GOT3 (cell line): ENCODE measurements at regions not wholly inside any gene's neighbourhood (a gene's known extent, or its start where the extent isn't known, plus 50 kb on each side); places are given as distances from the start of the nearest gene placed in this dataset.

Source experiments
- DNase-seq: peaks from one replicate; lab custom pipeline; 2025; ENCODE audit warnings: mixed read lengths; lab: John Stamatoyannopoulos, UW

- DNase-seq, result no peak
Measured at GRCh38 chr10:8543361-8544056, 489.0 kb downstream of the GATA3 start.

- no peak for DNase-seq
Measured at GRCh38 chr10:8544057-8544380, 489.5 kb downstream of the GATA3 start.

GRCh38 chr10:8544500-8544899, 490.0 kb downstream of the GATA3 start:
- no peak for DNase-seq

GRCh38 chr10:8554574-8554973, 500.1 kb downstream of the GATA3 start:
- no peak for DNase-seq

GRCh38 chr10:8556321-8556720, 501.8 kb downstream of the GATA3 start:
- no peak for DNase-seq

GRCh38 chr10:8563478-8563877, 509.0 kb downstream of the GATA3 start:
- no peak for DNase-seq

- DNase-seq, result no peak
Measured at GRCh38 chr10:8566737-8567136, 512.2 kb downstream of the GATA3 start.

- DNase-seq, result no peak
Measured at GRCh38 chr10:8568401-8568800, 513.9 kb downstream of the GATA3 start.

- DNase-seq, result no peak
Measured at GRCh38 chr10:8575620-8576019, 521.1 kb downstream of the GATA3 start.

GRCh38 chr10:8576281-8576680, 521.8 kb downstream of the GATA3 start:
- no peak for DNase-seq

- no peak for DNase-seq
Measured at GRCh38 chr10:8576911-8577310, 522.4 kb downstream of the GATA3 start.

GRCh38 chr10:8577686-8578085, 523.2 kb downstream of the GATA3 start:
- no peak for DNase-seq

GRCh38 chr10:8581521-8582225, 527.2 kb downstream of the GATA3 start:
- no peak for DNase-seq

- DNase-seq, result no peak
Measured at GRCh38 chr10:8583096-8583495, 528.6 kb downstream of the GATA3 start.

GRCh38 chr10:8584666-8585065, 530.2 kb downstream of the GATA3 start:
- no peak for DNase-seq

- no peak for DNase-seq
Measured at GRCh38 chr10:8586504-8586903, 532.0 kb downstream of the GATA3 start.

GRCh38 chr10:8588135-8588534, 533.6 kb downstream of the GATA3 start:
- no peak for DNase-seq

GRCh38 chr10:8590518-8590917, 536.0 kb downstream of the GATA3 start:
- no peak for DNase-seq

GRCh38 chr10:8591640-8592039, 537.2 kb downstream of the GATA3 start:
- DNase-seq, result no peak

- no peak for DNase-seq
Measured at GRCh38 chr10:8594176-8594575, 539.7 kb downstream of the GATA3 start.

GRCh38 chr10:8594711-8595110, 540.2 kb downstream of the GATA3 start:
- no peak for DNase-seq

GRCh38 chr10:8595140-8595539, 540.7 kb downstream of the GATA3 start:
- DNase-seq, result no peak

- DNase-seq, result no peak
Measured at GRCh38 chr10:8596929-8597472, 542.5 kb downstream of the GATA3 start.

GRCh38 chr10:8600192-8600591, 545.7 kb downstream of the GATA3 start:
- no peak for DNase-seq
